Endodermal cell (in vitro differentiated cells): ENCODE measurements at regions not wholly inside any gene's neighbourhood (a gene's known extent, or its start where the extent isn't known, plus 50 kb on each side); places are given as distances from the start of the nearest gene placed in this dataset.

ENCODE experiments used
- DNase-seq: peaks from one replicate; pipeline ENCODE4 v3.0.0-alpha.2; 2017
- H3K27ac ChIP-seq: 2 replicates; pipeline ENCODE4 v1.5.1; 2013; ENCODE audit warnings: mild to moderate bottlenecking, low read depth, low read length, moderate library complexity
- H3K27me3 ChIP-seq: 2 replicates; pipeline ENCODE4 v1.6.1; 2013; ENCODE audit warnings: mild to moderate bottlenecking, low read length, moderate library complexity; ENCODE audit not compliant: insufficient read depth, control insufficient read depth, poor library complexity, severe bottlenecking
- H3K36me3 ChIP-seq: 2 replicates; pipeline ENCODE4 v1.7.0; 2013; ENCODE audit warnings: mild to moderate bottlenecking, low read length, moderate library complexity; ENCODE audit not compliant: control insufficient read depth, insufficient read depth
- H3K4me1 ChIP-seq: one replicate; pipeline ENCODE4 v1.7.0; 2013; ENCODE audit warnings: low read length; ENCODE audit not compliant: control insufficient read depth, insufficient read depth
- H3K4me3 ChIP-seq: 2 replicates; pipeline ENCODE4 v1.5.1; 2013; ENCODE audit warnings: mild to moderate bottlenecking, low read length, moderate library complexity
- H3K9ac ChIP-seq: 2 replicates; pipeline ENCODE4 v1.6.1; 2013; ENCODE audit warnings: mild to moderate bottlenecking, low read length, moderate library complexity; ENCODE audit not compliant: poor library complexity, severe bottlenecking; ENCODE audit errors: extremely low read depth
- H3K9me3 ChIP-seq: 2 replicates; pipeline ENCODE4 v1.6.1; 2013; ENCODE audit warnings: mild to moderate bottlenecking, low read length, moderate library complexity; ENCODE audit not compliant: control insufficient read depth
- H3K27ac Mint-ChIP-seq: 2 replicates; pipeline ENCODE4 v1.8.0; 2020; ENCODE audit warnings: mixed read lengths
- H3K27me3 Mint-ChIP-seq: 2 replicates; pipeline ENCODE4 v1.8.0; 2021; ENCODE audit warnings: mild to moderate bottlenecking, mixed read lengths; ENCODE audit not compliant: insufficient read depth
- H3K36me3 Mint-ChIP-seq: 2 replicates; pipeline ENCODE4 v1.8.0; 2020; ENCODE audit warnings: low read depth, mixed read lengths
- H3K4me1 Mint-ChIP-seq: 2 replicates; pipeline ENCODE4 v1.8.0; 2020; ENCODE audit warnings: mixed read lengths
- H3K4me3 Mint-ChIP-seq: 2 replicates; pipeline ENCODE4 v1.8.0; 2020; ENCODE audit warnings: mild to moderate bottlenecking, moderate library complexity, mixed read lengths
- H3K9me3 Mint-ChIP-seq: 2 replicates; pipeline ENCODE4 v1.8.0; 2020; ENCODE audit warnings: mild to moderate bottlenecking, mixed read lengths
- WGBS, 2 experiments: methylation state at CpG; one replicate each; pipeline versions ENCODE4 v1.1.5 to v1.1.7; 2013; ENCODE audit warnings: missing lambda C conversion rate in 2 of 2, mixed read lengths in 1 of 2; ENCODE audit not compliant: insufficient coverage in 1 of 2, insufficient read length in 1 of 2; 5-methylcytosine and 5-hydroxymethylcytosine counted together
- TF ChIP-seq, protein P1 (sequence below): fragments of 200-600 bp; sonication (generic); conservative IDR thresholded peaks from 2 replicates; pipeline ENCODE4 v1.5.0; 2021; ENCODE audit warnings: antibody characterized with exemption, mild to moderate bottlenecking

DNA sequence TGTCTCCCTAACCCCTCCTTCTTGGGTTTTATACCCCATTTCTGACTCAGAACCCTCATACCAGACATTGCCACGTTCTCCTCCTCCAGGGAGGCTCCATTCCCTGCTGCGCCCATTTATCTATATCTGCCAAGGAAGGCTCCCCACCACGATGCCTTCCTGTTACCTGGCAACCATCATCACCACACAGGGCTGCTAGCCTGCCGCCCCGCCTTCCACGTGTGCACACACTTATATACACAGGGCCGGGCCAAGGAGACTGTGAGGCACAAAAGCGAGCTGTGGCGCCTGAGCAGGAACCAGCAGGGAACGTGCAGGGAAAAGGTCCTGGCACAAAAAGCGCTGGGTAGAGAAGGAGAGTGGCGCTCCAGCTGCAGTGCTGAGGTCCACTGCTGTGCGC lies 261.8 kb downstream of the CBLN1 start:
- H3K4me3 Mint-ChIP-seq: no peak overlapping the region
- no peak overlapping the region for H3K4me3 ChIP-seq
- peaks cover 2% of the 10 kb centered on the region for H3K27me3 Mint-ChIP-seq
- H3K36me3 Mint-ChIP-seq: no peaks in the 10 kb centered on the region
- no peak overlapping the region for H3K9ac ChIP-seq
- no peaks in the 10 kb centered on the region for H3K9me3 Mint-ChIP-seq
- no peaks in the 10 kb centered on the region for H3K36me3 ChIP-seq
- H3K9me3 ChIP-seq: no peaks in the 10 kb centered on the region
- DNase-seq: peak; percentile 45
- peaks cover 8% of the 10 kb centered on the region for H3K4me1 ChIP-seq
- H3K4me1 Mint-ChIP-seq: peaks cover 22% of the 10 kb centered on the region
- H3K27me3 ChIP-seq: no peaks in the 10 kb centered on the region
- H3K27ac ChIP-seq: no peak overlapping the region
- TF ChIP-seq, protein P1, sequence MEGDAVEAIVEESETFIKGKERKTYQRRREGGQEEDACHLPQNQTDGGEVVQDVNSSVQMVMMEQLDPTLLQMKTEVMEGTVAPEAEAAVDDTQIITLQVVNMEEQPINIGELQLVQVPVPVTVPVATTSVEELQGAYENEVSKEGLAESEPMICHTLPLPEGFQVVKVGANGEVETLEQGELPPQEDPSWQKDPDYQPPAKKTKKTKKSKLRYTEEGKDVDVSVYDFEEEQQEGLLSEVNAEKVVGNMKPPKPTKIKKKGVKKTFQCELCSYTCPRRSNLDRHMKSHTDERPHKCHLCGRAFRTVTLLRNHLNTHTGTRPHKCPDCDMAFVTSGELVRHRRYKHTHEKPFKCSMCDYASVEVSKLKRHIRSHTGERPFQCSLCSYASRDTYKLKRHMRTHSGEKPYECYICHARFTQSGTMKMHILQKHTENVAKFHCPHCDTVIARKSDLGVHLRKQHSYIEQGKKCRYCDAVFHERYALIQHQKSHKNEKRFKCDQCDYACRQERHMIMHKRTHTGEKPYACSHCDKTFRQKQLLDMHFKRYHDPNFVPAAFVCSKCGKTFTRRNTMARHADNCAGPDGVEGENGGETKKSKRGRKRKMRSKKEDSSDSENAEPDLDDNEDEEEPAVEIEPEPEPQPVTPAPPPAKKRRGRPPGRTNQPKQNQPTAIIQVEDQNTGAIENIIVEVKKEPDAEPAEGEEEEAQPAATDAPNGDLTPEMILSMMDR: no peak
- H3K27ac Mint-ChIP-seq: no peak overlapping the region
- WGBS, 2 experiments: 83 to 89% methylated on average over 10 to 13 of the region's 13 CpGs

DNA sequence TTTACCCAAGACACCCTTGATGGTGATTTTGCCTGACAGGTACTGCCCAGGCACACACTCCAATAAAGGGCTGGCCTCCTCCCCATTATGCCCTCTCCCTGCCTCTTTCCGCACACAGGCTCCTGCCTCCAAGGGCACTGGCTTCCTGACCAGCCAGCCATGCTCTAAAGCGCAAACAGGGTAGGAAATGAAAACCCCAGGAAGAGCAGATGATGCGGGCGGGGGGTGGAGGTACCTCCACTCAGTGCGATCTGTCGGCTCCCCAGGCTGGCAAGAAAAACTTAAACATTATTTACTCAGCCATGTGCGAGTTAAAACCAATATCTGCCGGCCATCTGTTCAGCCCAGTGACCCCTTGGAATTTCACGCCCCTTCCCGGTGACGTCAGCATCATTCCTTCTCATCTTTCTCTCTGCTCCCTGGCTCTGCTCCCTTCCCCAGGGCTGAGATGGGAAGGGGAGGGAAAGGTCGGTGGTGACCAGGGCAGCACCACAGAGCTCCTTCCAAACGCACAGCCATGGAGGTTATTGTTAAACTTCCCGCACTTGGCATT lies 262.5 kb downstream of the CBLN1 start:
- peak; percentile 79 for DNase-seq
- WGBS, 2 experiments: 42 to 60% methylated on average over 2 to 14 of the region's 14 CpGs

DNA sequence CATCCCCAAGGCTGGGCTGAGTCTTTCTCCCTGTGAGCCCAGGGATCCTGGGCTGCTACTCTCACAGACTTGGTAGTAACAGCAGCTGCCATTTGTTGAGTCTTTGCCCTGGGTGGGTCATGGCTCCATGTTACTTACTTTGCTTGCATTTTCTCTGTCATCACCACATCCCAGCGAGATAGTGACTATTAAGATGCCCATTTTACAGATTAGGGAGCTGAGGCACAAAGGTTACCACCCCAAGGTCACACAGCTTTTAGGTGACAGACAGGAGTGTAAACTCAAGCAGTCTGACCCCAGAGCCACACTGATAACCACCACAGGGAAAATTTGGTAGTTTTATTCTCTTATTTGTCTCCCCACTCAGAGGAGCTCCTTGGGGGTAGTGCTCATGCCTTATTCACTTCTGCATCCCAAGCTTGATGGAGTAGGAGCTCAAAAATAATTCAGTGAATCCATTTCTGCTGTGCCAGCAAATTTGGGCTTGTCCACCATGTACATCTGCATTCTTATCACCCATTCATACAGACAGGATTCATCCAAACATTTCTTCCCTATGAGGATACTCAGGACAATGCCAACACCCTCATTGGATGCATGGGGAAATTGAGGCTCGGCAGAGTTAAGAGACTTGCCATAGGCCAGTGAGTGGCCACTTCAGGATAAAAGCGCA lies 263.2 kb downstream of the CBLN1 start:
- H3K9ac ChIP-seq: no peak overlapping the region
- no peaks in the 10 kb centered on the region for H3K9me3 Mint-ChIP-seq
- peaks cover 13% of the 10 kb centered on the region for H3K4me1 ChIP-seq
- no peaks in the 10 kb centered on the region for H3K27me3 ChIP-seq
- H3K36me3 ChIP-seq: no peaks in the 10 kb centered on the region
- H3K4me1 Mint-ChIP-seq: peaks cover 22% of the 10 kb centered on the region
- no peak overlapping the region for H3K27ac ChIP-seq
- H3K9me3 ChIP-seq: no peaks in the 10 kb centered on the region
- no peak overlapping the region for H3K4me3 ChIP-seq
- H3K4me3 Mint-ChIP-seq: no peak overlapping the region
- TF ChIP-seq, protein P1: no peak
- WGBS, 2 experiments: 90 to 94% methylated on average over 3 of the region's 3 CpGs
- peaks cover 4% of the 10 kb centered on the region for H3K27me3 Mint-ChIP-seq
- DNase-seq: no peak
- H3K27ac Mint-ChIP-seq: no peak overlapping the region
- no peaks in the 10 kb centered on the region for H3K36me3 Mint-ChIP-seq

More for the DNA sequence above, 262.5 kb downstream of the CBLN1 start:
- Mint-ChIP-seq H3K27me3 (peaks cover 4% of the 10 kb centered on the region), H3K36me3 (no peaks in the 10 kb centered on the region), H3K4me1 (peaks cover 22% of the 10 kb centered on the region), H3K4me3 (no peak overlapping the region), H3K9me3 (no peaks in the 10 kb centered on the region), H3K27ac (no peak overlapping the region)
- H3K9ac ChIP-seq: no peak overlapping the region
- no peaks in the 10 kb centered on the region for H3K27me3 ChIP-seq
- H3K9me3 ChIP-seq: no peaks in the 10 kb centered on the region
- no peak overlapping the region for H3K4me3 ChIP-seq
- H3K36me3 ChIP-seq: no peaks in the 10 kb centered on the region
- TF ChIP-seq, protein P1: no peak
- H3K4me1 ChIP-seq: peaks cover 11% of the 10 kb centered on the region
- H3K27ac ChIP-seq: peak overlapping the region; percentile 51
